ENCODE measurements at regions not wholly inside any gene's neighbourhood (a gene's known extent, or its start where the extent isn't known, plus 50 kb on each side); places are given as distances from the start of the nearest gene placed in this dataset.

GRCh38 chr5:17343675-17344074, 126.2 kb downstream of the BASP1 start:
- TF ChIP-seq, protein P1, sequence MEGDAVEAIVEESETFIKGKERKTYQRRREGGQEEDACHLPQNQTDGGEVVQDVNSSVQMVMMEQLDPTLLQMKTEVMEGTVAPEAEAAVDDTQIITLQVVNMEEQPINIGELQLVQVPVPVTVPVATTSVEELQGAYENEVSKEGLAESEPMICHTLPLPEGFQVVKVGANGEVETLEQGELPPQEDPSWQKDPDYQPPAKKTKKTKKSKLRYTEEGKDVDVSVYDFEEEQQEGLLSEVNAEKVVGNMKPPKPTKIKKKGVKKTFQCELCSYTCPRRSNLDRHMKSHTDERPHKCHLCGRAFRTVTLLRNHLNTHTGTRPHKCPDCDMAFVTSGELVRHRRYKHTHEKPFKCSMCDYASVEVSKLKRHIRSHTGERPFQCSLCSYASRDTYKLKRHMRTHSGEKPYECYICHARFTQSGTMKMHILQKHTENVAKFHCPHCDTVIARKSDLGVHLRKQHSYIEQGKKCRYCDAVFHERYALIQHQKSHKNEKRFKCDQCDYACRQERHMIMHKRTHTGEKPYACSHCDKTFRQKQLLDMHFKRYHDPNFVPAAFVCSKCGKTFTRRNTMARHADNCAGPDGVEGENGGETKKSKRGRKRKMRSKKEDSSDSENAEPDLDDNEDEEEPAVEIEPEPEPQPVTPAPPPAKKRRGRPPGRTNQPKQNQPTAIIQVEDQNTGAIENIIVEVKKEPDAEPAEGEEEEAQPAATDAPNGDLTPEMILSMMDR (IDR thresholded peaks at IDR 0.05 in 8 of 11, conservative IDR thresholded peaks at IDR 0.05 in 3 of 11), result no peak
- TF ChIP-seq POLR2A (IDR thresholded peaks at IDR 0.05), result no peak
